ENCODE measurements at regions not wholly inside any gene's neighbourhood (a gene's known extent, or its start where the extent isn't known, plus 50 kb on each side); places are given as distances from the start of the nearest gene placed in this dataset.

DNA sequence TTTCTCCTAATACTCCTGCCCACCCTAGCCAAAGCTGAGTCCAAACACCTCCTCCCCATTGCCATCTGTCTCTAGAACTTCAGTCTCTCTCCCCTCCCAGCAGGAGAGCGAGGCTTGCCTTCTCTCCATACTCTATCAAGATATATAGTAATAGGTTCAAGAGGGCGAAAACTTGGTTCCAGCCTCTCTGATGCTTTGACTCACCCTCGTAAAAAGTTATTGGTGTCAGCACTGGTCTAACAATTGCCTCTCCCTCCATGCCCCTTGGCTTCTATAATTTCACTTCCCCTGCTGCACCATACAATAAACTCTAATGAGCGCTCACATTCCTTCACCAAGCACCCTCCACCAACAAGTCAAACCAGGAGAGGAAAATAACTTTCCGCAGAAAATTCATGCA is 797.3 kb downstream of the BCL11A start:
- TF ChIP-seq, protein P1, sequence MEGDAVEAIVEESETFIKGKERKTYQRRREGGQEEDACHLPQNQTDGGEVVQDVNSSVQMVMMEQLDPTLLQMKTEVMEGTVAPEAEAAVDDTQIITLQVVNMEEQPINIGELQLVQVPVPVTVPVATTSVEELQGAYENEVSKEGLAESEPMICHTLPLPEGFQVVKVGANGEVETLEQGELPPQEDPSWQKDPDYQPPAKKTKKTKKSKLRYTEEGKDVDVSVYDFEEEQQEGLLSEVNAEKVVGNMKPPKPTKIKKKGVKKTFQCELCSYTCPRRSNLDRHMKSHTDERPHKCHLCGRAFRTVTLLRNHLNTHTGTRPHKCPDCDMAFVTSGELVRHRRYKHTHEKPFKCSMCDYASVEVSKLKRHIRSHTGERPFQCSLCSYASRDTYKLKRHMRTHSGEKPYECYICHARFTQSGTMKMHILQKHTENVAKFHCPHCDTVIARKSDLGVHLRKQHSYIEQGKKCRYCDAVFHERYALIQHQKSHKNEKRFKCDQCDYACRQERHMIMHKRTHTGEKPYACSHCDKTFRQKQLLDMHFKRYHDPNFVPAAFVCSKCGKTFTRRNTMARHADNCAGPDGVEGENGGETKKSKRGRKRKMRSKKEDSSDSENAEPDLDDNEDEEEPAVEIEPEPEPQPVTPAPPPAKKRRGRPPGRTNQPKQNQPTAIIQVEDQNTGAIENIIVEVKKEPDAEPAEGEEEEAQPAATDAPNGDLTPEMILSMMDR (IDR thresholded peaks at IDR 0.05; ENCODE audit: low read depth, low read length), result no peak
- TF ChIP-seq EZH2phosphoT487 (IDR thresholded peaks at IDR 0.05; ENCODE audit: low read depth), result no peak

Data from OCI-LY3 (cell line).